IMR-90 (cell line): ENCODE measurements at regions not wholly inside any gene's neighbourhood (a gene's known extent, or its start where the extent isn't known, plus 50 kb on each side); places are given as distances from the start of the nearest gene placed in this dataset.

ENCODE experiments used
- ATAC-seq: fragments of 200-7000 bp; cut with Tn5 transposase; 2 replicates; pipeline ENCODE4 v1.9.1; 2020; ENCODE audit warnings: low read depth, mild to moderate bottlenecking, moderate library complexity
- BruUV-seq: library from RNA; stranded (reverse); fragments of 400-500 nt; replicated peaks from 2 replicates; lab custom pipeline; 2021; lab: Mats Ljungman, UMichigan
- CTCF ChIA-PET: fragments of 300-600 bp; formaldehyde crosslinking; extraction: SDS; loops from one replicate; lab custom pipeline; 2021; ENCODE audit warnings: antibody characterized with exemption; lab: Yijun Ruan, JAX
- POLR2A ChIA-PET: fragments of 300-600 bp; sonication (Branson Sonifier 250); formaldehyde crosslinking; loops from one replicate; lab custom pipeline; 2022; ENCODE audit warnings: antibody characterized with exemption; ENCODE audit not compliant: unreplicated experiment; lab: Charles Lee
- DNase-seq: peaks from one replicate; pipeline ENCODE4 v3.0.0; 2013
- H2AFZ ChIP-seq: replicated peaks from 2 replicates; pipeline ENCODE3; 2013; ENCODE audit warnings: low read length, mild to moderate bottlenecking; ENCODE audit not compliant: poor library complexity
- H2AK5ac ChIP-seq: 2 replicates; pipeline ENCODE4 v1.6.1; 2013; ENCODE audit warnings: low read depth, low read length, inconsistent platforms
- H2AK9ac ChIP-seq: replicated peaks from 2 replicates; pipeline ENCODE3; 2013; ENCODE audit warnings: mild to moderate bottlenecking, low read depth, low read length, moderate library complexity; ENCODE audit not compliant: poor library complexity
- H2BK120ac ChIP-seq: 2 replicates; pipeline ENCODE4 v1.6.1; 2013; ENCODE audit warnings: low read depth, low read length, inconsistent platforms
- H2BK15ac ChIP-seq: 3 replicates; pipeline ENCODE4 v1.6.1; 2013; ENCODE audit warnings: low read depth, low read length, inconsistent platforms
- H2BK20ac ChIP-seq: 2 replicates; pipeline ENCODE4 v1.6.1; 2013; ENCODE audit warnings: low read depth, mild to moderate bottlenecking, inconsistent platforms, low read length, moderate library complexity
- H2BK5ac ChIP-seq: 2 replicates; pipeline ENCODE4 v1.6.1; 2013; ENCODE audit warnings: mild to moderate bottlenecking, low read depth, low read length, inconsistent platforms; ENCODE audit not compliant: poor library complexity, severe bottlenecking
- H3K14ac ChIP-seq: replicated peaks from 2 replicates; pipeline ENCODE4 v1.6.1; 2013; ENCODE audit warnings: low read depth, low read length, inconsistent platforms
- H3K18ac ChIP-seq: 2 replicates; pipeline ENCODE4 v1.6.1; 2013; ENCODE audit warnings: low read depth, low read length, control low read depth
- H3K23ac ChIP-seq: 2 replicates; pipeline ENCODE4 v1.6.1; 2013; ENCODE audit warnings: low read depth, low read length, inconsistent platforms
- H3K27ac ChIP-seq: 2 replicates; pipeline ENCODE4 v1.5.1; 2013; ENCODE audit warnings: mild to moderate bottlenecking, control low read depth, low read length; ENCODE audit not compliant: insufficient read depth
- H3K27me3 ChIP-seq: 2 replicates; pipeline ENCODE4 v1.6.1; 2013; ENCODE audit warnings: low read length; ENCODE audit not compliant: control insufficient read depth, insufficient read depth
- H3K36me3 ChIP-seq: 2 replicates; pipeline ENCODE4 v1.6.1; 2013; ENCODE audit warnings: low read length, mixed read lengths; ENCODE audit not compliant: control insufficient read depth, insufficient read depth
- H3K4ac ChIP-seq: 2 replicates; pipeline ENCODE4 v1.6.1; 2013; ENCODE audit warnings: low read depth, low read length, inconsistent platforms
- H3K4me1 ChIP-seq: 2 replicates; pipeline ENCODE4 v1.6.1; 2013; ENCODE audit warnings: low read length, mixed read lengths; ENCODE audit not compliant: control insufficient read depth, insufficient read depth
- H3K4me2 ChIP-seq: 2 replicates; pipeline ENCODE4 v1.6.1; 2013; ENCODE audit warnings: low read depth, mild to moderate bottlenecking, control low read depth, low read length, moderate library complexity
- H3K4me3 ChIP-seq: 2 replicates; pipeline ENCODE4 v1.5.1; 2013; ENCODE audit warnings: low read depth, mild to moderate bottlenecking, control low read depth, low read length, moderate library complexity; ENCODE audit not compliant: insufficient read depth
- H3K56ac ChIP-seq: 2 replicates; pipeline ENCODE4 v1.6.1; 2013; ENCODE audit warnings: low read length, inconsistent platforms; ENCODE audit not compliant: insufficient read depth; ENCODE audit errors: extremely low read depth
- H3K79me1 ChIP-seq, 2 experiments: 2 replicates each; pipeline ENCODE4 v1.6.1; 2013; ENCODE audit warnings: low read length in 2 of 2, inconsistent platforms in 1 of 2, low read depth in 1 of 2
- H3K9ac ChIP-seq: 2 replicates; pipeline ENCODE4 v1.6.1; 2013; ENCODE audit warnings: low read depth, low read length, control low read depth
- H3K9me1 ChIP-seq: 2 replicates; pipeline ENCODE4 v1.6.1; 2013; ENCODE audit warnings: low read length, inconsistent platforms; ENCODE audit not compliant: insufficient read depth
- H3K9me3 ChIP-seq: 2 replicates; pipeline ENCODE4 v1.6.1; 2013; ENCODE audit warnings: low read length; ENCODE audit not compliant: control insufficient read depth, insufficient read depth
- H4K20me1 ChIP-seq: 2 replicates; pipeline ENCODE4 v1.6.1; 2013; ENCODE audit warnings: low read length, inconsistent platforms; ENCODE audit not compliant: insufficient read depth
- H4K5ac ChIP-seq: 2 replicates; pipeline ENCODE4 v1.6.1; 2013; ENCODE audit warnings: mild to moderate bottlenecking, low read depth, low read length, control low read depth
- H4K8ac ChIP-seq, 2 experiments: 2 replicates each; pipeline ENCODE4 v1.6.1; 2013; ENCODE audit warnings: low read depth in 2 of 2, low read length in 2 of 2, control low read depth in 1 of 2, inconsistent platforms in 1 of 2
- H4K91ac ChIP-seq: 2 replicates; pipeline ENCODE4 v1.6.1; 2013; ENCODE audit warnings: low read depth, low read length, inconsistent platforms; ENCODE audit not compliant: insufficient read depth
- BHLHE40 ChIP-seq: fragments of 150-350 bp; IDR thresholded peaks from 2 replicates; pipeline ENCODE4 v1.6.1; 2016; ENCODE audit warnings: mild to moderate bottlenecking, low read depth, low read length
- CEBPB ChIP-seq: IDR thresholded peaks from 2 replicates; pipeline ENCODE4 v1.6.1; 2012; ENCODE audit warnings: low read depth, low read length, improper control_type of control experiment
- CHD1 ChIP-seq: IDR thresholded peaks from 2 replicates; pipeline ENCODE4 v1.6.1; 2012; ENCODE audit warnings: low read depth, low read length, improper control_type of control experiment
- CTCF ChIP-seq: conservative IDR thresholded peaks from 2 replicates; pipeline ENCODE4 v1.5.1; 2012; ENCODE audit warnings: mild to moderate bottlenecking, low read depth, low read length, improper control_type of control experiment
- ELK1 ChIP-seq: fragments of 150-350 bp; IDR thresholded peaks from 2 replicates; pipeline ENCODE4 v1.6.1; 2016; ENCODE audit warnings: low read depth, mild to moderate bottlenecking, low read length, moderate library complexity, borderline replicate concordance
- FOS ChIP-seq: fragments of 150-350 bp; IDR thresholded peaks from 2 replicates; pipeline ENCODE4 v1.6.1; 2016; ENCODE audit warnings: low read depth, low read length
- MAFK ChIP-seq: IDR thresholded peaks from 2 replicates; pipeline ENCODE4 v1.6.1; 2012; ENCODE audit warnings: low read depth, low read length, improper control_type of control experiment
- MAZ ChIP-seq: IDR thresholded peaks from 2 replicates; pipeline ENCODE4 v1.6.1; 2012; ENCODE audit warnings: low read depth, mild to moderate bottlenecking, low read length, improper control_type of control experiment, moderate library complexity, borderline replicate concordance
- MXI1 ChIP-seq: IDR thresholded peaks from 2 replicates; pipeline ENCODE4 v1.6.1; 2012; ENCODE audit warnings: low read depth, mild to moderate bottlenecking, low read length, moderate library complexity, borderline replicate concordance
- NFE2L2 ChIP-seq: fragments of 150-350 bp; IDR thresholded peaks from 2 replicates; pipeline ENCODE4 v1.6.1; 2016; ENCODE audit warnings: low read depth, mild to moderate bottlenecking, low read length
- POLR2A ChIP-seq: IDR thresholded peaks from 2 replicates; pipeline ENCODE4 v1.6.1; 2012; ENCODE audit warnings: mild to moderate bottlenecking, low read depth, low read length
- RAD21 ChIP-seq: IDR thresholded peaks from 2 replicates; pipeline ENCODE4 v1.6.1; 2012; ENCODE audit warnings: low read length, improper control_type of control experiment
- RCOR1 ChIP-seq: IDR thresholded peaks from 2 replicates; pipeline ENCODE4 v1.6.1; 2012; ENCODE audit warnings: mild to moderate bottlenecking, low read length, improper control_type of control experiment; ENCODE audit not compliant: insufficient replicate concordance
- RFX5 ChIP-seq: IDR thresholded peaks from 2 replicates; pipeline ENCODE4 v1.8.0; 2012; ENCODE audit warnings: low read depth, mild to moderate bottlenecking, low read length, moderate library complexity
- SMC3 ChIP-seq: fragments of 150-350 bp; IDR thresholded peaks from 2 replicates; pipeline ENCODE4 v1.6.1; 2016; ENCODE audit warnings: low read depth, mild to moderate bottlenecking, antibody characterized with exemption, low read length, moderate library complexity
- USF2 ChIP-seq: fragments of 150-350 bp; IDR thresholded peaks from 2 replicates; pipeline ENCODE4 v1.6.1; 2017; ENCODE audit warnings: mild to moderate bottlenecking, antibody characterized with exemption, low read length, low read depth
- dilution Hi-C: fragments of 300-500 bp; cut with HindIII; formaldehyde crosslinking; loops from one replicate; pipeline ENCODE4 v1.14.3; 2018; ENCODE audit warnings: low sequenced_read_pairs; ENCODE audit not compliant: unreplicated experiment
- in situ Hi-C: fragments of 300-500 bp; cut with MboI; formaldehyde crosslinking; loops from 3 replicates; pipeline ENCODE4 v1.14.3; 2019; ENCODE audit warnings: low sequenced_read_pairs, inconsistent platforms, mixed read lengths
- intact Hi-C: fragments of 100-400 bp; cut with micrococcal nuclease; formaldehyde crosslinking; loops from 2 replicates; pipeline ENCODE4 v1.10.0; 2022

- no peak overlapping the region for H2BK5ac ChIP-seq
- H3K23ac ChIP-seq, result no peak overlapping the region
- no peaks in the 10 kb centered on the region for H3K36me3 ChIP-seq
- no peak overlapping the region for H3K56ac ChIP-seq
- H3K27me3 ChIP-seq, result no peaks in the 10 kb centered on the region
- H3K9me3 ChIP-seq, result no peaks in the 10 kb centered on the region
- H3K18ac ChIP-seq, result no peak overlapping the region
- no peak for DNase-seq
- intact Hi-C loops (no loop called here), dilution Hi-C loops (no loop called here), in situ Hi-C loops (no loop called here)
- no peak overlapping the region for H3K14ac ChIP-seq
- H2AFZ ChIP-seq, result no peak overlapping the region
- H4K5ac ChIP-seq, result no peak overlapping the region
- no peak overlapping the region for H3K4me2 ChIP-seq
- no peaks in the 10 kb centered on the region for H3K4me1 ChIP-seq
- no peak overlapping the region for H2AK5ac ChIP-seq
- no peak overlapping the region for H3K9ac ChIP-seq
- no TSS peak for BruUV-seq
- no peak for ATAC-seq
- H2AK9ac ChIP-seq, result no peak overlapping the region
- no peak overlapping the region for H4K91ac ChIP-seq
- ChIA-PET POLR2A (no interaction called here), CTCF (interaction anchor here (0.6 kb wide), 1 partner anchor 38 kb away, joined by 3 read pairs; no protein-coding TSS in a partner anchor)
- no peak overlapping the region for H2BK15ac ChIP-seq
- no peak overlapping the region for H3K4ac ChIP-seq
- no peaks in the 10 kb centered on the region for H3K79me1 ChIP-seq
- H2BK120ac ChIP-seq, result no peak overlapping the region
- H4K8ac ChIP-seq, result no peak overlapping the region
- H2BK20ac ChIP-seq, result no peak overlapping the region
- H4K20me1 ChIP-seq, result no peaks in the 10 kb centered on the region
- H3K9me1 ChIP-seq, result no peaks in the 10 kb centered on the region
- H3K27ac ChIP-seq, result no peak overlapping the region
- no peak for TF ChIP-seq MAFK
- no peak for TF ChIP-seq FOS
- TF ChIP-seq ELK1, result no peak
- TF ChIP-seq CHD1, result no peak
- TF ChIP-seq RAD21, result no peak
- no peak for TF ChIP-seq RFX5
- TF ChIP-seq USF2, result no peak
- no peak for TF ChIP-seq NFE2L2
- TF ChIP-seq BHLHE40, result no peak
- no peak for TF ChIP-seq MAZ
- TF ChIP-seq SMC3, result no peak
- no peak for TF ChIP-seq MXI1
- no peak for TF ChIP-seq RCOR1
- no peak for TF ChIP-seq POLR2A
- TF ChIP-seq CEBPB, result no peak
- no peak for TF ChIP-seq CTCF
- H3K4me3 ChIP-seq, result no peak overlapping the region
Observed at GRCh38 chr1:70891051-70891843, 156.4 kb downstream of the PTGER3 start.
